ENCODE measurements at regions not wholly inside any gene's neighbourhood (a gene's known extent, or its start where the extent isn't known, plus 50 kb on each side); places are given as distances from the start of the nearest gene placed in this dataset.

DNA sequence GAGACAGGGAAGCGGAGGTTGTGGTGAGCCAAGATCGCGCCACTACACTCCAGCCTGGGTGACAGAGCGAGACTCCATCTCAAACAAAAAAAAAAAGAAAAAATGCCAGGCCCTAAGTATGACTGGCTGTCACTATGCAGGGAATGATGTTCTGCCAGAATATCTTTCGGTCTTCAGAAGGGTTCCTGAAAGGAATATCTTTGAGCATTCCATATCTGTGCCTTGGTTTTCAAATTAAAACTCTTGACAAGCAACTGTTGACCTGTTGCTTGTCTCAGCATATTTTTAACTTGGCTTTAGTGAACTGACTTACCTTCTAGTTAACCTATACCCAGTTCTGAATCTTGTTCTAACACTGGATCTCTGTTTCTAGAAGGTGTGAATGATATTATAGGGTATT, 953.2 kb upstream of the FAM98A start:
- Histone ChIP-seq H3K4me3 (no peak overlapping the region), H3K27ac (no peak overlapping the region), H3K4me1 (ENCODE audit: control insufficient read depth in 1 of 2, low read depth in 2 of 2) (no peaks in the 10 kb centered on the region), H3K27me3 (replicated peaks; ENCODE audit: insufficient read depth) (no peaks in the 10 kb centered on the region), H3K36me3 (no peaks in the 10 kb centered on the region), H3K9me3 (no peaks in the 10 kb centered on the region)
- TF ChIP-seq, protein P1, sequence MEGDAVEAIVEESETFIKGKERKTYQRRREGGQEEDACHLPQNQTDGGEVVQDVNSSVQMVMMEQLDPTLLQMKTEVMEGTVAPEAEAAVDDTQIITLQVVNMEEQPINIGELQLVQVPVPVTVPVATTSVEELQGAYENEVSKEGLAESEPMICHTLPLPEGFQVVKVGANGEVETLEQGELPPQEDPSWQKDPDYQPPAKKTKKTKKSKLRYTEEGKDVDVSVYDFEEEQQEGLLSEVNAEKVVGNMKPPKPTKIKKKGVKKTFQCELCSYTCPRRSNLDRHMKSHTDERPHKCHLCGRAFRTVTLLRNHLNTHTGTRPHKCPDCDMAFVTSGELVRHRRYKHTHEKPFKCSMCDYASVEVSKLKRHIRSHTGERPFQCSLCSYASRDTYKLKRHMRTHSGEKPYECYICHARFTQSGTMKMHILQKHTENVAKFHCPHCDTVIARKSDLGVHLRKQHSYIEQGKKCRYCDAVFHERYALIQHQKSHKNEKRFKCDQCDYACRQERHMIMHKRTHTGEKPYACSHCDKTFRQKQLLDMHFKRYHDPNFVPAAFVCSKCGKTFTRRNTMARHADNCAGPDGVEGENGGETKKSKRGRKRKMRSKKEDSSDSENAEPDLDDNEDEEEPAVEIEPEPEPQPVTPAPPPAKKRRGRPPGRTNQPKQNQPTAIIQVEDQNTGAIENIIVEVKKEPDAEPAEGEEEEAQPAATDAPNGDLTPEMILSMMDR (IDR thresholded peaks at IDR 0.05) = no peak
- DNase-seq (ENCODE audit: low spot score) (no peak), ATAC-seq (ENCODE audit: insufficient number of reproducible peaks, low FRiP score, low read depth) (no peak)

DNA sequence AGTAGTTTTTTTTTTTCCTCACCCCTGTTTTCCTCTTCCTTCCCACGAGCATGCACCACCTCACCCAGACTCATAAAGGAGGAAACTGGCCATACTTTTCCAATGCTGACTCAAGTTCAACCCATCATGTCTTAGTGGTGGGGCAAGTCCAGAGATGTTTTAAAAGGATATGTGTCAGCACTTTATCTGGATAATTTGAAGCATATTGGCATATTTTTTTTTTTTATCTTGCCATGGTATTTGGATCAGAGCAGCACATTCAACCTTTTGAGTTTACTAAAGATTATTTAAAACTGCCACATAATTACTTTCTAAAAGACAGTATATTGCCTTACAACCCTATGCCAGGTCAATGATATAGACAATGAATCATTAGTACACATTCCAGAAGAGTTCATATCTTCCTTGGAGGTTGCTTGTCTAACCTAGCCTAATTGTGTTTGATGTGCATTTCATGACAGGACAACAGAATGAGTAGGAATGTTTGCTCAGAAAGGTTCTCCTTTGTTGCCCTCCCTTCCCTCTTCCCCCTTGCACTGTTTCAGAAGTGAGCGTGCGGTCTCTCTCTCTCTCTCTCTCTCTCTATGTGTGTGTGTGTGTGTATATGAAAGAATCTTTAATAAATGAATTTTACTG, 950.7 kb upstream of the FAM98A start:
- Histone ChIP-seq H3K9me3 (no peaks in the 10 kb centered on the region), H3K4me1 (ENCODE audit: control insufficient read depth in 1 of 2, low read depth in 2 of 2) (no peaks in the 10 kb centered on the region), H3K36me3 (no peaks in the 10 kb centered on the region), H3K27me3 (replicated peaks; ENCODE audit: insufficient read depth) (no peaks in the 10 kb centered on the region), H3K4me3 (no peak overlapping the region), H3K27ac (no peak overlapping the region)
- ATAC-seq (ENCODE audit: insufficient number of reproducible peaks, low FRiP score, low read depth) = no peak
- TF ChIP-seq, protein P1 (IDR thresholded peaks at IDR 0.05) = no peak
- no peak for DNase-seq (ENCODE audit: low spot score)

DNA sequence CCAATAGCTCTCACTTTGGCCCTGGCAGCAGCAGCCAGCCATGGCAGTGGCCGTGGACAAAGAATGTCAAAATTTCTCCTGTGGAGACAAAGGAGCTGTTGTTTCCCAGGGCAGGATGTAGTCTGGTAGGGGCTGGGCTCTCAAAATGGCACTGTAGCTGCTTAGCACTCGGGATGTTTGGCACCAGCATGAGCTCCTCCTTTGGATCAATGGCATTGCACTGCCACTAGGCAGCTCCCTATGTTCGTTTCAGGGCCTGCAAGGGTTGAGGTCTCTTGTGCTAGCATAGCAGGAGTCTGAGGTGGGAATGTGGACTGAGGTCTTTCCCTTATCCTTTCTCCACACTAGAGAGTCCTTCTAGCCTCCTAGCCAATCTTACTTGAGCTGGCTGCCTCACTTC, 948.8 kb upstream of the FAM98A start:
- TF ChIP-seq, protein P1 (IDR thresholded peaks at IDR 0.05) = no peak
- Histone ChIP-seq H3K4me1 (ENCODE audit: control insufficient read depth in 1 of 2, low read depth in 2 of 2) (no peaks in the 10 kb centered on the region), H3K4me3 (no peak overlapping the region), H3K27me3 (replicated peaks; ENCODE audit: insufficient read depth) (no peaks in the 10 kb centered on the region), H3K36me3 (no peaks in the 10 kb centered on the region), H3K9me3 (no peaks in the 10 kb centered on the region), H3K27ac (no peak overlapping the region)
- ATAC-seq (ENCODE audit: insufficient number of reproducible peaks, low FRiP score, low read depth) (no peak), DNase-seq (ENCODE audit: low spot score) (no peak)

DNA sequence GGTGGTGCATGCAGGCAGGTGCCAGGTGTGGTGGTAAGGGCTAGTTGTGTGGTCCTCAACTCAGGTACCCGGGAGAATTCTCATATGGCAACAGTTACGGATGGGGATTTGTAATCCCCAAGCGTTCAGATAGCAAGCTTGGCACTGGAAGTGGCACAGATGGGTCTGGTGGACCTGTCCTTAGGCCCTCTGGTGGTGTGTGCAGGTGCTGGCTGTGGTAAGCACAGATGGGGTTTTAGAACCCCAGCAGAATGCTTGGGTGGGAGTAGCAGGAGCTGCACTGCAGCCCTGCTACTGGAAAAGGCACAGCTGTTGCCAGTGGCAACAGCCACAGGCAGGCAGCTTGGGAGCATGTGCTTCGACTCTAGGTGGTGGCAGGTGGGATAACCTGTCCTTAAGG, 948.2 kb upstream of the FAM98A start:
- TF ChIP-seq, protein P1 (IDR thresholded peaks at IDR 0.05) = no peak
- H3K4me3 ChIP-seq = no peak overlapping the region
- no peak overlapping the region for H3K27ac ChIP-seq
- DNase-seq (ENCODE audit: low spot score) = no peak
- no peaks in the 10 kb centered on the region for H3K27me3 ChIP-seq (replicated peaks; ENCODE audit: insufficient read depth)
- no peaks in the 10 kb centered on the region for H3K9me3 ChIP-seq
- H3K4me1 ChIP-seq (ENCODE audit: control insufficient read depth in 1 of 2, low read depth in 2 of 2) = no peaks in the 10 kb centered on the region
- no peak for ATAC-seq (ENCODE audit: insufficient number of reproducible peaks, low FRiP score, low read depth)
- H3K36me3 ChIP-seq = no peaks in the 10 kb centered on the region

DNA sequence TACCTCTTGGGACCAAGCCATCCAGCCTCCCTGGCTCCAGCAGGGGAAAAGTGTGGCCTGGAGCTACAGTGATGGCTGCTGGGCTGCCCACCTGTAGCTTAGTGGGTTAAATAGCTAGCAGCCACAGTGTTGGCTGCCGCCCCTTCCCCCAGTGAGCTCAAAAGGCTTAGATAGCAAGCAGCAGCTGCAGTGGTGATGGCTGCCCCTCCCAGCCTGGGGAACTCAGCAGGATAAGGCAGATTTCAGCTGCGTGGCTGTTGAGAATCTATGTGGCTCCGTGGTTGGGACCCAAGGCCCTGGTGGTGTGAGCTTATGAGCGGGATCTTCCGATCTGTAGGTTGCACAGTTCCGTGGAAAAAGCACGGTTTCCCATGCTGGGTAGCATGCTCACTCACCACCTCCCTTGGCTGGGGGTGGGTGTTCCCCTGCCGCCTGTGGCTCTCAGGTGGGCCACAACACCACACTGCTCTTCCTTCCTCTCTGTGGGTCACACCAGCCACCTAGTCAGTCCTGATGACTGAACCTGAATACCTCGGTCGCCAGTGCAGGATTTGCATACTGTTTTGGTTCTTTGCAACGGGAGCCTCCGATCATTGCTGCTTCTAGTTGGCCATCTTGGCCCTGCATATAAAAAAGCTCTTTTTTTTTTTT, 946.5 kb upstream of the FAM98A start:
- Histone ChIP-seq H3K27ac (no peak overlapping the region), H3K9me3 (no peaks in the 10 kb centered on the region), H3K36me3 (no peaks in the 10 kb centered on the region), H3K27me3 (replicated peaks; ENCODE audit: insufficient read depth) (no peaks in the 10 kb centered on the region), H3K4me1 (ENCODE audit: control insufficient read depth in 1 of 2, low read depth in 2 of 2) (no peaks in the 10 kb centered on the region), H3K4me3 (no peak overlapping the region)
- TF ChIP-seq, protein P1 (IDR thresholded peaks at IDR 0.05) = no peak
- ATAC-seq (ENCODE audit: insufficient number of reproducible peaks, low FRiP score, low read depth) = no peak
- no peak for DNase-seq (ENCODE audit: low spot score)
